ACC112 (cell line): ENCODE measurements at regions not wholly inside any gene's neighbourhood (a gene's known extent, or its start where the extent isn't known, plus 50 kb on each side); places are given as distances from the start of the nearest gene placed in this dataset.
"Not testable (repeated sequence)": the region's sequence is repeated elsewhere in the genome, so short reads cannot be mapped to it uniquely, and the experiment has no call there.

Experiments
- H2AFZ ChIP-seq: fragments of 200-600 bp; sonication (generic); one replicate; pipeline ENCODE4 v1.6.0; 2017; ENCODE audit warnings: antibody characterized with exemption, low read length; ENCODE audit not compliant: unreplicated experiment
- H3K27ac ChIP-seq: fragments of 200-600 bp; sonication (generic); 2 replicates; pipeline ENCODE4 v1.5.1; 2014; ENCODE audit warnings: low read depth, mild to moderate bottlenecking, antibody characterized with exemption, low read length, moderate library complexity
- H3K27me3 ChIP-seq: fragments of 200-600 bp; sonication (generic); 2 replicates; pipeline ENCODE4 v1.6.1; 2014; ENCODE audit warnings: mild to moderate bottlenecking, antibody characterized with exemption, low read length, moderate library complexity, mixed read lengths; ENCODE audit not compliant: insufficient read depth
- H3K36me3 ChIP-seq: fragments of 200-600 bp; sonication (generic); 2 replicates; pipeline ENCODE4 v1.6.1; 2016; ENCODE audit warnings: mild to moderate bottlenecking, antibody characterized with exemption, low read length, moderate library complexity, mixed read lengths; ENCODE audit not compliant: insufficient read depth
- H3K4me1 ChIP-seq: fragments of 200-600 bp; sonication (generic); one replicate; pipeline ENCODE4 v1.6.1; 2016; ENCODE audit warnings: low read length, mixed read lengths; ENCODE audit not compliant: insufficient read depth, unreplicated experiment, control insufficient read depth
- H3K4me3 ChIP-seq: fragments of 200-600 bp; sonication (generic); 2 replicates; pipeline ENCODE4 v1.5.1; 2014; ENCODE audit warnings: mild to moderate bottlenecking, low read depth, low read length
- H3K79me2 ChIP-seq: fragments of 200-600 bp; sonication (generic); one replicate; pipeline ENCODE4 v1.6.0; 2016; ENCODE audit warnings: low read length; ENCODE audit not compliant: control insufficient read depth, unreplicated experiment, insufficient read depth

DNA sequence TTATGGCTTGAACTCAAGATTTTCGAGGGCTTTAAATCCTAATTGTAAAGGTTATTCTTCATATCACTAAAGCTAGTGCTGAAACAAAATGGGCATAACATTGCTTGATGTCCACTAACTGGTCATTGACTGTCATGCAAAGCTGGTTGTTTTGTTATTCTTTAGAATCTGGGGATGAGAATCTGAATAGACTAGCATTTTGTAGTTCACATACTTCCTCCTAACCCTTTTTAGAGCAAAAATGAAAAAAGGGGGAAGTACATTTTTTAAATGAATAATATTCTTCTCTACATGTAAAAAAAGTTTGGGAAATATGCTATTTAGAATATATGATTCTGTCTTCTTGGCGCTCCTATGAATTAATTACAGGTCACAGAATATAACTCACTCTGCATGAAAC lies 72.2 kb upstream of the HMCN1 start:
- H3K27me3 ChIP-seq, result no peaks in the 10 kb centered on the region
- no peaks in the 10 kb centered on the region for H3K79me2 ChIP-seq
- no peak overlapping the region for H2AFZ ChIP-seq
- H3K4me1 ChIP-seq, result no peaks in the 10 kb centered on the region
- no peak overlapping the region for H3K27ac ChIP-seq
- H3K36me3 ChIP-seq, result no peaks in the 10 kb centered on the region
- no peak overlapping the region for H3K4me3 ChIP-seq

DNA sequence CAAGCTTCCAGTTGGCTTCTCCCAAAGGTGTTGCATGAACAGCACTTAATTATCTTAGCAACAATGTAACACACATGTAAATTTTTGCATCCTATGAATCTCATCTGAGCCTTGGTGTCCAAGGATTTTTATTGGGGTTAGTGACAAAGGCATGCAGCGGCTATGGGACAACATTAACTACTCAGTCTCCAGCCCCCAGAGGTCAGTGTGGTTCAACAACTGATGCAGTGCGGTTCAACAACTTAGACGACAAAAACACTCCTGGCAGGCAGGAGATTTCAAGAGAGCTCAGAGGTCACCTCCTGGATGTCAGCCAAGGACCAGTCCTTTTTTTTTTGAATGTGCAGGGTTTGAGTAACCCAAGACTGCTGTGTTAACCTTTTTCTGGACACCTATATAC lies 77.5 kb upstream of the HMCN1 start:
- H3K36me3 ChIP-seq, result no peaks in the 10 kb centered on the region
- no peak overlapping the region for H3K4me3 ChIP-seq
- no peaks in the 10 kb centered on the region for H3K27me3 ChIP-seq
- H3K4me1 ChIP-seq, result no peaks in the 10 kb centered on the region
- no peaks in the 10 kb centered on the region for H3K79me2 ChIP-seq
- H2AFZ ChIP-seq, result no peak overlapping the region
- no peak overlapping the region for H3K27ac ChIP-seq

DNA sequence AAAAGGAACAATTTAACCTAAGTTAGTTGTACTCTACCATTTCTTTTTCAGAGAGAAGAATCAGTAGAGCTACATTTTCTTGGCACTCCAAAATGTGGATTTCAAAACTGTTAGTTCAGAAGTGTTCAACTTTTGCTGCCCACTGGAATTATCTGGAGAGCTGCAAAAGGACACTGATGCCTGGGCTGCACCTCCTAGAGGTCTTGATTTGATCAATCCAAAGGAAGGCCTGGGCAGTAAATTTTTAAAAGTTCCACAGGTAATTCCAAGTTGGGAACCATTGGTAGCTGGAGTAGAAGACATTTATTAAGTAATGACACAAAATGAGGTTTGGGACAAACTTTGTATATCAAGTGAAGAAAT lies 79.3 kb upstream of the HMCN1 start:
- Histone ChIP-seq H3K27ac (no peak overlapping the region), H2AFZ (no peak overlapping the region), H3K27me3 (no peaks in the 10 kb centered on the region)

DNA sequence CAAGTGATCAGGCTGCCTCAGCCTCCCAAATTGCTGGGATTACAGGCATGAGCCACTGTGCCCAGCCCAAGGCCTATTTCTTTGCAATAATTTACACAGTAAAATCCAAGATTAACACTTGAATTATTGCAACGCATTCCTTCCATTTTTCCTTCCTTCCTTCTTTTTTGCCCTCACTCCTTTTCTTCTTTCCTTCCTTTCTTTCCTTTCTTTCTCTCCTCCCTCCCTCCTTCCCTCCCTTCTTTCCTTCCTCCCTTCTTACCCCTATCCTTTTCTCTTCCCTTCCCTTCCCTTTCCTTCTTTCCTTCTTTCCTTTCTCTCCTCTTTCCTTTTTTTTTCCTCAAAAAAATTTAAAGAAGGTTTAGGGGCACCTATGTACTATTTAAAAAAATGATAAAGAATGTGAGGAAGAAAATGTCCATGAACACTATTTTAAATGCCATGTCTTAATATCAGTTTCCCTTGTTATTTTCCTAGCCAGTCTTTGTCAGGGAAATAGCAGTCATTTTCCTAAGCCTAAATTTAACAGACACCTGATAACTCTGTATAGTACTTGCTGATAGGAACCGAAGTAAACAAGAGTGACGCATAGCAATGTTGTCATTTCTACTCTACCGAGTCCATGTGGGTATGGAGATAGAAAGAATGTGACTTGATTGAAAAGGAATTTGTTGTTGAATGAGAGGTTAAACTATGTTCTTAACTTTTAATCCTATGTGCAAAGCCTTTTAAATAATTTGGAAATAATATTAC lies 79.8 kb upstream of the HMCN1 start:
- H3K4me1 ChIP-seq, result no peaks in the 10 kb centered on the region
- H3K4me3 ChIP-seq, result no peak overlapping the region
- H3K36me3 ChIP-seq, result no peaks in the 10 kb centered on the region
- no peaks in the 10 kb centered on the region for H3K79me2 ChIP-seq
- H3K27ac ChIP-seq, result no peak overlapping the region
- no peak overlapping the region for H2AFZ ChIP-seq
- H3K27me3 ChIP-seq, result no peaks in the 10 kb centered on the region

More for the DNA sequence above, 79.3 kb upstream of the HMCN1 start:
- no peaks in the 10 kb centered on the region for H3K4me1 ChIP-seq
- H3K79me2 ChIP-seq, result no peaks in the 10 kb centered on the region
- H3K36me3 ChIP-seq, result no peaks in the 10 kb centered on the region
- no peak overlapping the region for H3K4me3 ChIP-seq

DNA sequence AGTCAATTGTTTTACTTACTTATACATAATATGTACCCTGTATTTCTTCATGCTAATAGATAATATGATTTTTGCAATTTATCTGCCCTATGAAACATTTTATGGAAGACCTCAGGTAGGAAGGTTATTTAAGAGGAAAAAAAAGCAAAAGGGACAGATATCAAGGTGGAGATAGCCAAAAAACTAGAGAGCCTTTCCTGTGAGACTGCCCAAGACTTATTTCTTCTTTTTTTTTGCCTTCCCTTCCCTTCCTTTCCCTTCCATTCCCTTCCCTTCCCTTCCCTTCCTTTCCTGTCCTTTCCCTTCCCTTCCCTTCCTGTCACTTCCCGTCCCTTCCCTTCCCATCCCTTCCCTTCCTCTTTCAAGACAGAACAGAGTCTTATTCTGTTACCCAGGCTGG lies 80.6 kb upstream of the HMCN1 start:
- no peaks in the 10 kb centered on the region for H3K79me2 ChIP-seq
- H3K36me3 ChIP-seq, result no peaks in the 10 kb centered on the region
- H3K4me3 ChIP-seq, result no peak overlapping the region
- H3K27ac ChIP-seq, result no peak overlapping the region
- H2AFZ ChIP-seq, result no peak overlapping the region
- H3K4me1 ChIP-seq, result no peaks in the 10 kb centered on the region
- no peaks in the 10 kb centered on the region for H3K27me3 ChIP-seq

DNA sequence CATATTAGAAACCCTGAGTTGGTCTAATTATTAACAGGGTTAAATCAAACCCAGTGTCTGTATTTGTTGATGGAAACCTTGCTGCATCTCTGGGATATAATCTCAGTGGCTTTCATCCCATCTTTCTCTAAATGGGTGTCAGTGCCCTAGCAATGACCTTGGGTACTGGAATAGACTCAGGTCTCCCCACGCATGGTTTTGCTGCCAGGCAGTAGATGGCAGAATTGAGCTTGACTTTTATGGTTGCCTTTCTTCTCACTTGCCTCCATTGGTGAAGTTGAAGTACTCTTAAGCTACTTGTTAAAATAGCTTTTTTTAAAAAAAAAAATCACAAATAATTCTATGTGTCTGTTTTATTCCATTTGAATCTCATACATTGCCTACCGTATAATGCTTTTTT lies 81.8 kb upstream of the HMCN1 start:
- H2AFZ ChIP-seq, result no peak overlapping the region
- no peaks in the 10 kb centered on the region for H3K27me3 ChIP-seq
- H3K4me1 ChIP-seq, result no peaks in the 10 kb centered on the region
- H3K79me2 ChIP-seq, result no peaks in the 10 kb centered on the region
- no peak overlapping the region for H3K27ac ChIP-seq
- no peak overlapping the region for H3K4me3 ChIP-seq
- no peaks in the 10 kb centered on the region for H3K36me3 ChIP-seq

DNA sequence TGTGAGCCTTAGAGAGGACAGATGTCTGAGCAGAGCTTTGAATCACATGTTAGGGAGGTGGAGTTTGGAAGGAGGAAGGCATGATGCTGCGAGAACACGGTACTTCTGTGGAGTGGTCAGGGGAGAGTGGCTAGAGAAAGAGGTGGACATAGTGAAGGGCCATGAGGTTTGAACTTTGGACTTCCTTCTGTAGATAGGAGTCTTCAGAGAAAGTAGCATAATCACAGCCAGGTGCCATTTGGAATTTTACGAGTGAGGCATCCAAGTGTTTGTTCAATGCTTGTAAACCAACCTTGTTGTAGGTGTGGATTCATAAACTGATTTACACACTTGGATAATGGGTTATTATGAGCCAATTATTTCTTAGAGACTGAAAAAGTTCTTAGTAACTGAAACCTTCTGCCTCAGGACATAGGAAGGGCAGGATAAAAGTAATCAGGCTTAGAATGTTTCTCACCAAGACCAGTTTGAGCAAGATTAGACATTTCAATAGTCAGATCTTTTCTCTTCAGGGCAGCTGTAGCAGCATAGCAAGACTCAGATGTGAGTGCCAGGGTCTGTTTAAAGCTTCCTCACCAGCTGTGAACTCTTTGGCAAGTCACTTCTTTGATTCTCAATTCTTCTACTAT lies 83.5 kb upstream of the HMCN1 start:
- H3K4me3 ChIP-seq, result no peak overlapping the region
- peaks cover 13% of the 10 kb centered on the region for H3K4me1 ChIP-seq
- H3K27me3 ChIP-seq, result no peaks in the 10 kb centered on the region
- no peak overlapping the region for H2AFZ ChIP-seq
- H3K27ac ChIP-seq, result no peak overlapping the region
- H3K36me3 ChIP-seq, result no peaks in the 10 kb centered on the region
- no peaks in the 10 kb centered on the region for H3K79me2 ChIP-seq

DNA sequence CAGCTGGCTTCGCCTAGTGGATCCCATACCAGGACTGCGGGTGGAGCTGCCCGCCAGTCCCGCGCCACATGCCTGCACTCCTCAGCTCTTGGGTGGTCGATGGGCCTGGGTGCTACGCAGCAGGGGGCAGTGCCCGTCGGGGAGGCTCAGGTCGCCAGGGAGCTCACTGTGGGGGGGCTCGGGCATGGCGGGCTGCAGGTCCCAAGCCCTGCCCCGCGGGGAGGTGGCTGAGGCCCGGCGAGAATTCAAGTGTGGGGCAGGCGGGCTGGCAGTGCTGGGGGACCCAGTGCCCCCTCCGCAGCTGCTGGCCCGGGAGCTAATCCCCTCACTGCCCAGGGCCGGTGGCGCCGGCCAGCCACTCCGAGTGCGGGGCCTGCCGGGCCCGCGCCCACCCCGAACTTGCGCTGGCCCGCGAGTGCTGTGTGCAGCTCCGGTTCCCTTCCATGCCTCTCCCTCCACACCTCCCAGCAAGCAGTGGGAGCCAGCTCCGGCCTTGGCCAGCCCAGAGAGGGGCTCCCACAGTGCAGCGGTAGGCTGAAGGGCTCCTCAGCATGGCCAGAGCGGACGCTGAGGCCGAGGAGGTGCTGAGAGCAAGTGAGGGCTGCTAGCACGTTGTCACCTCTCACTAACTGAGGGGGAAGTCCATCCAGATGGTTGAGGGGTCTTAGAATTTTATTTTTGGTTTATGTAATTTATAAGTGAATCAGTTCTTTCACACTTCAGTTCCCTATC lies 85.2 kb upstream of the HMCN1 start:
- no peak overlapping the region for H3K27ac ChIP-seq
- no peak overlapping the region for H3K4me3 ChIP-seq
- no peaks in the 10 kb centered on the region for H3K79me2 ChIP-seq
- no peaks in the 10 kb centered on the region for H3K27me3 ChIP-seq
- H2AFZ ChIP-seq, result no peak overlapping the region
- H3K36me3 ChIP-seq, result no peaks in the 10 kb centered on the region
- peaks cover 26% of the 10 kb centered on the region for H3K4me1 ChIP-seq

DNA sequence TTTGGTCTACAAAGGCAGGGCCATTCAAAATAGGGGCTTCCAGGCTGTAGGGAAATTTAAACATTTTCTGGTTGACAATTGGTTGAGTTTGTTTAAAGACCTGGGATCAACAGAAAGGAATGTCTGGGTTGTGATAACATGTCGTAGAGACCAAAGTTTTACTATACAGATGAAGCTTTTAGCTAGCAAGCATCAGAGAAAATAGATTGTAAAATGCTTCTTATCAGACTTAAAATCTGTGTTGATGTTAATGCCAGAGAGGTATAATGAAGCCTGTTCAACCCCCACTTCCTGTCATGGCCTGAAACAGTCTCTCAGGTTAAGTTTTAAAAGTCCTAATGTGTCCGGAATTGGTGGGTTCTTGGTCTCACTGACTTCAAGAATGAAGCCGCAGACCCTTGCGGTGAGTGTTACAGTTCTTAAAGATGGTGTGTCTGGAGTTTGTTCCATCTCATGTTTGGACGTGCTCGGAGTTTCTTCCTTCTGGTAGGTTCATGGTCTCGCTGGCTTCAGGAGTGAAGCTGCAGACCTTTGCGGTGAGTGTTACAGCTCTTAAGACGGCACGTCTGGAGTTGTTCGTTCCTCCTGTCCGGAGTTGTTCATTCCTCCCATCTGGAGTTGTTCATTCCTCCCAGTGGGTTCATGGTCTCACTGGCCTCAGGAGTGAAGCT lies 86.5 kb upstream of the HMCN1 start:
- not testable (repeated sequence) for H2AFZ ChIP-seq, H3K36me3 ChIP-seq, H3K27me3 ChIP-seq, H3K27ac ChIP-seq, H3K79me2 ChIP-seq, H3K4me3 ChIP-seq
- peaks cover 26% of the 10 kb centered on the region for H3K4me1 ChIP-seq

DNA sequence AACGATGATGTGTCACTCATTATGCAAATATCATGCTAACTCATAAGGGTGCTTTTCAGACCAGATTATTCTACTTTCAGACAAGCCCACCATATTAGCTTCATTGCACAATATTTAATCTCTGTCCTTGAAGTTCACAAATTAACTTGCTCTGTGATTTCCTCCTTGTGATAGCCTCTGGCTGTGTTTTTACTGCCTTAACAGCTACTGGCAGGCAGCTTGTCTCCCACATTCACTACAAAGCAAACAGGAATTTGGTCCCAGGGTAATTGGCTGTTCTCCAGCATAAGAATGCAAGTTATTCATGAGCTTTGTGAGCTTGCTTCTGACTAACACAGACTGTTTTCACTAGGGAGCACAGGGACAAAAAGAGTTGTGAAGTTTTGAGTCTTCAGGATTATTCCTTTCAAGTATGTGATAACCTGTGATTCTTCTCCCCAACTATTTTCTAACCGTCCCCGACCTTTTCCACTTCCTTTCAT lies 87.9 kb upstream of the HMCN1 start:
- peak overlapping the region; percentile 82 for H3K27ac ChIP-seq
- peak overlapping the region; percentile 66 for H3K4me3 ChIP-seq
- H3K36me3 ChIP-seq, result no peaks in the 10 kb centered on the region
- no peaks in the 10 kb centered on the region for H3K27me3 ChIP-seq
- no peaks in the 10 kb centered on the region for H3K79me2 ChIP-seq
- peak overlapping the region; percentile 68 for H2AFZ ChIP-seq
- H3K4me1 ChIP-seq, result peaks cover 26% of the 10 kb centered on the region
